Glutamatergic neuron (in vitro differentiated cells): ENCODE measurements at regions not wholly inside any gene's neighbourhood (a gene's known extent, or its start where the extent isn't known, plus 50 kb on each side); places are given as distances from the start of the nearest gene placed in this dataset.

Experiments used
- DNase-seq: peaks from one replicate; pipeline ENCODE4 v3.0.0; 2022
- H3K27ac Mint-ChIP-seq: one replicate; pipeline ENCODE4 v1.8.0; 2020; ENCODE audit warnings: mild to moderate bottlenecking, mixed read lengths, inconsistent platforms; ENCODE audit not compliant: unreplicated experiment
- H3K27me3 Mint-ChIP-seq: one replicate; pipeline ENCODE4 v1.8.0; 2020; ENCODE audit warnings: mild to moderate bottlenecking, moderate library complexity, mixed read lengths, inconsistent platforms; ENCODE audit not compliant: unreplicated experiment
- H3K36me3 Mint-ChIP-seq: one replicate; pipeline ENCODE4 v1.8.0; 2020; ENCODE audit warnings: mild to moderate bottlenecking, mixed read lengths, inconsistent platforms; ENCODE audit not compliant: unreplicated experiment
- H3K4me1 Mint-ChIP-seq: one replicate; pipeline ENCODE4 v1.8.0; 2020; ENCODE audit warnings: mild to moderate bottlenecking, low read depth, mixed read lengths, inconsistent platforms; ENCODE audit not compliant: unreplicated experiment
- H3K4me3 Mint-ChIP-seq: one replicate; pipeline ENCODE4 v1.8.0; 2020; ENCODE audit warnings: mild to moderate bottlenecking, mixed read lengths, inconsistent platforms; ENCODE audit not compliant: unreplicated experiment
- H3K9me3 Mint-ChIP-seq: one replicate; pipeline ENCODE4 v1.8.0; 2020; ENCODE audit warnings: mild to moderate bottlenecking, moderate library complexity, mixed read lengths, inconsistent platforms; ENCODE audit not compliant: unreplicated experiment
- CTCF ChIP-seq: fragments of 200-600 bp; sonication (generic); IDR thresholded peaks from one replicate; pipeline ENCODE4 v1.5.0; 2021; ENCODE audit not compliant: partially characterized antibody, unreplicated experiment

GRCh38 chr10:130611239-130611638 is 475.0 kb downstream of the GLRX3 start:
- Mint-ChIP-seq H3K4me3 (no peak overlapping the region), H3K27ac (no peak overlapping the region), H3K9me3 (peaks cover 6% of the 10 kb centered on the region)

DNA sequence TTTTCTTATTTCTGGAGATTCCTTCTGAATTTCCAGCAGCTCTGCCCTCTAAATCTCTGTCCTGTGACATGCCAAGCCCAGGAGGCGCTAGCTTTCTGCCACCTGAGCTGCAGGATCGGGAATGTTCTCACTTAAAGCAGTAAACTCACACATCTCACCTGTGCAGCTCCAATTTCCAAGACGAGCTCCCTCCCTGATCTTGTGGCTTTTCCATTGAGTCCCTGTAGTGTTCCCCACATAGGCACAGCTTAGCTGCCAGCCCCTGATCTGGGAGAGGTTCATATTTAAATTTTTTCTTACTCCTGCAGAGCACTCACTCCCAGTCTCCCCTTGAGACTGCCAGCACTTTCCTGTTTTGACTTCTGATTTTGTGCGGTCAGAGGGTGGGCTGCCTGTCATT is 479.3 kb downstream of the GLRX3 start:
- no peak overlapping the region for H3K4me3 Mint-ChIP-seq
- H3K27me3 Mint-ChIP-seq: peaks cover under 1% of the 10 kb centered on the region
- H3K4me1 Mint-ChIP-seq: no peaks in the 10 kb centered on the region
- no peak for TF ChIP-seq CTCF
- peaks cover 5% of the 10 kb centered on the region for H3K36me3 Mint-ChIP-seq
- H3K27ac Mint-ChIP-seq: no peak overlapping the region
- peaks cover under 1% of the 10 kb centered on the region for H3K9me3 Mint-ChIP-seq
- DNase-seq: no peak

More at GRCh38 chr10:130611239-130611638, 475.0 kb downstream of the GLRX3 start:
- no peaks in the 10 kb centered on the region for H3K4me1 Mint-ChIP-seq
- H3K27me3 Mint-ChIP-seq: peaks cover 2% of the 10 kb centered on the region
- DNase-seq: no peak
- H3K36me3 Mint-ChIP-seq: peaks cover 5% of the 10 kb centered on the region
- TF ChIP-seq CTCF: no peak

GRCh38 chr10:130617985-130618384 is 481.8 kb downstream of the GLRX3 start:
- TF ChIP-seq CTCF: no peak
- H3K36me3 Mint-ChIP-seq: no peaks in the 10 kb centered on the region
- no peaks in the 10 kb centered on the region for H3K4me1 Mint-ChIP-seq
- H3K9me3 Mint-ChIP-seq: peaks cover 2% of the 10 kb centered on the region
- H3K4me3 Mint-ChIP-seq: no peak overlapping the region
- H3K27me3 Mint-ChIP-seq: no peaks in the 10 kb centered on the region
- DNase-seq: no peak
- H3K27ac Mint-ChIP-seq: no peak overlapping the region

DNA sequence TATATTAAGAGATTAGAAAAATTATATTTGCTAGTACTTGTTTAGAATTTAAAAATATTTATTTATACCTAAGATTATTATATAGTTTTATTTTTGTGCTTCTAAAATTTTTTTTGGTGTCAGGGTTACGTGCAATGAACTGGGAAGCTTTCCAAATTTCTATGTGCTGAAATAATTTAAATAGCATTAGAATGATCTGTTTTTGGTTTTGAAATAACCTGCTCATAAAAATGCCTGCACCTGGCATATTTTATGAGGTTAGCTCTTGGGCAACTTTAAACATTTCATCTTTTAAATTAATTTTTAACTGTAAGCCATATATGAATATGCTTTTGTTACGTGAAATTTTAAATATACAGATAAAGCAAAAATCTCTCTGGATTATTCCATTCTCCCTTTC is 482.5 kb downstream of the GLRX3 start:
- H3K9me3 Mint-ChIP-seq: peaks cover 2% of the 10 kb centered on the region
- no peak overlapping the region for H3K27ac Mint-ChIP-seq
- no peak for DNase-seq
- TF ChIP-seq CTCF: no peak
- peaks cover 3% of the 10 kb centered on the region for H3K4me1 Mint-ChIP-seq
- no peaks in the 10 kb centered on the region for H3K36me3 Mint-ChIP-seq
- H3K4me3 Mint-ChIP-seq: no peak overlapping the region
- H3K27me3 Mint-ChIP-seq: no peaks in the 10 kb centered on the region

GRCh38 chr10:130621231-130621775 is 485.1 kb downstream of the GLRX3 start:
- TF ChIP-seq CTCF: no peak
- H3K36me3 Mint-ChIP-seq: no peaks in the 10 kb centered on the region
- peaks cover 7% of the 10 kb centered on the region for H3K4me1 Mint-ChIP-seq
- H3K9me3 Mint-ChIP-seq: peaks cover 2% of the 10 kb centered on the region
- H3K27me3 Mint-ChIP-seq: peaks cover 3% of the 10 kb centered on the region
- H3K27ac Mint-ChIP-seq: no peak overlapping the region
- no peak for DNase-seq
- no peak overlapping the region for H3K4me3 Mint-ChIP-seq
